C4-2B (cell line): ENCODE measurements at regions not wholly inside any gene's neighbourhood (a gene's known extent, or its start where the extent isn't known, plus 50 kb on each side); places are given as distances from the start of the nearest gene placed in this dataset.
"Not testable (repeated sequence)": the region's sequence is repeated elsewhere in the genome, so short reads cannot be mapped to it uniquely, and the experiment has no call there.

Experiments
- H3K27ac ChIP-seq: fragments of 450-650 bp; 2 replicates; pipeline ENCODE4 v1.5.1; 2017
- ZFX ChIP-seq: fragments of 450-650 bp; IDR thresholded peaks from 2 replicates; pipeline ENCODE4 v1.6.1; 2017
- TF ChIP-seq, protein P1 (sequence below): fragments of 450-650 bp; conservative IDR thresholded peaks from 2 replicates; pipeline ENCODE4 v1.5.1; 2017; ENCODE audit warnings: mild to moderate bottlenecking

DNA sequence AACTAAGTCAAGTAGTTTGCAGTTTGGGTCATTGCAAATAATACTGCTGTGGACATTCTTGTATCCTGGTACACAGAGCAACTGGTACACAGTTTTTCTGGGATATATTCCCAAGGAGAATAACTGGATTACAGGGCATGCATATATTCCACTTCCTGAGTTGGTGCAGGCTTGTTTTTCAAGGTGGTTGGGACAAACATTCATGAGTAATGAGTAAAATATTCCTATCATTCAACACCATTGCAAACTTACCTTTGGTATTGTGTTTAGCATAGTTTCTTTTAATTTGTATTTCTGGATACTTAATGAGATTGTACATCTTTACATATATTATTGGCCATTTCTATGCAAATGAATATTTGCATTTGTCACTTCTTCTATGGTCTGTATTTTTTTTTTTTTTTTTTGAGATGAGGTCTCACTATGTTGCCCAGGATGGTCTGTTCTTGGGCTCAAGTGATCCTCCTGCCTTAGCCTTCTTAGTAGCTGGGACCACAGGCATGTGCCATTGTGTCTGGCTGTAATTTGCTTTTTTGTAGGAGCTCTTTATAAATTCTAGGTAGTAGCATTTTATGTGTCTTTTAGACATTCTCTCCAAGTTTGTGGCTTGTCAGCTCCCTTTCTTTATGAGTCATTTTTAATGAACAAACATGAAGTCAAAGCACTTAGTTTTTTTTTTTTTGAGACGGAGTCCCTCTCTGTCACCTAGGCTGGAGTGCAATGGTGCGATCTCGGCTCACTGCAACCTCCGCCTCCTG lies 158.7 kb downstream of the SOX4 start:
- no peak overlapping the region for H3K27ac ChIP-seq
- TF ChIP-seq, protein P1, sequence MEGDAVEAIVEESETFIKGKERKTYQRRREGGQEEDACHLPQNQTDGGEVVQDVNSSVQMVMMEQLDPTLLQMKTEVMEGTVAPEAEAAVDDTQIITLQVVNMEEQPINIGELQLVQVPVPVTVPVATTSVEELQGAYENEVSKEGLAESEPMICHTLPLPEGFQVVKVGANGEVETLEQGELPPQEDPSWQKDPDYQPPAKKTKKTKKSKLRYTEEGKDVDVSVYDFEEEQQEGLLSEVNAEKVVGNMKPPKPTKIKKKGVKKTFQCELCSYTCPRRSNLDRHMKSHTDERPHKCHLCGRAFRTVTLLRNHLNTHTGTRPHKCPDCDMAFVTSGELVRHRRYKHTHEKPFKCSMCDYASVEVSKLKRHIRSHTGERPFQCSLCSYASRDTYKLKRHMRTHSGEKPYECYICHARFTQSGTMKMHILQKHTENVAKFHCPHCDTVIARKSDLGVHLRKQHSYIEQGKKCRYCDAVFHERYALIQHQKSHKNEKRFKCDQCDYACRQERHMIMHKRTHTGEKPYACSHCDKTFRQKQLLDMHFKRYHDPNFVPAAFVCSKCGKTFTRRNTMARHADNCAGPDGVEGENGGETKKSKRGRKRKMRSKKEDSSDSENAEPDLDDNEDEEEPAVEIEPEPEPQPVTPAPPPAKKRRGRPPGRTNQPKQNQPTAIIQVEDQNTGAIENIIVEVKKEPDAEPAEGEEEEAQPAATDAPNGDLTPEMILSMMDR: no peak
- TF ChIP-seq ZFX: no peak

DNA sequence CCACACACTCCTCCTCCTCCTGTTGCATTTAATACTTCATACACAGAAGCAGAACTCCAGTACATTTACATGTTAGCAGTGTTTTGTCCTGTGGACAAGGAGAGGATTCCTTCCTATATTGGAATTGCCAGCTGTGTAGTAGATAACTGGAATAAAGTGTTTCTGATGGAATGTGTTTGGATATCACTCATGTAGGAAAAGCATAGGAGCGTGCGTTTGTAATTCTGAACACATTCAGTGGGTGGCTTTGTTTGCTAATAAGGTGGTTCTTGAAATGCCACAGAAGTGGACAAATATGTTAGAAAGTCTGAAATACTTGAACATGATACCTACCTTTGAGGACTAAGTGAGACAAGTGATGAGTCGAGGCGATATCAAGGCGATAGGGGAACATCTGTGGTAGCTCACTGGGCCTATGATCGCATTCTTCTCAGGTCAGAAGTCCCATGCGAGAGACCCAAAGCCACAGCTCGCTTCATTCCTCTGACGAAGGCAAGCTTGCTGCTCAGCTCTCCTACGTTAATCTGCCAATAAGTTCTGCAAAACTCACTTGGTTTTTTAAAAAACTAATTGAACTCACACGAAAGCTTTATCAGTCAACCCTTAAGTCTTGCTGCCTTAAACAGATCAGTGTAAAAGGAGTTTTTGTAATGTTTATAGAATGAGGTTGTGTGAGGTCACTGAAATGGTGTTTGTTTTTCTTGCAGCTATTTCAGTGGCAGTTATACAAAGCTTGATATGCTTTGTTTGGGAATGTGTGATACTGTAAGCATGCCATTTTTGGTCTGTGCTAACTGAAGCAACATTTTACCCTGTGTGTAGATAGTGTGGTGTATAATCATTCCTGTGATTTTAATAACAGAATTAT lies 159.9 kb downstream of the SOX4 start:
- no peak overlapping the region for H3K27ac ChIP-seq
- TF ChIP-seq, protein P1: no peak
- TF ChIP-seq ZFX: no peak

DNA sequence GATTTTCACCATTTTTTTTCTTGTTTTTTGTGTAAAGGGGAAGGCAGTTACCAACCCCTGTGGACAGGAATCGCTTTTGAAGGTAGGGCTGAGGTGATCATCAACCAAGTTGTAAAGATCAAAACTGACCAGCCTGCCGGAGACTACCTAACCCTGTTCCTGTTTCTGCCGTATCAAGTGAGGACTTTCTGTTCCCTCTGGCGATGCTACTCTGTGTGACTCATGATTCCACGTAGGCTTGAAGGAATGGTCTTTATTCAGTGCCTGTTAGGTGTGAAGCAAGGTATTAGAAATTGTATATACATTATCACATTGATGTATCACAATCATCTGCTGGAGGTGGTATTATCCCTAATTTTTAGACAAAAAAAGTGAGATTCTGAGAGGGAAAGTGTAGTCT lies 161.3 kb downstream of the SOX4 start:
- H3K27ac ChIP-seq: no peak overlapping the region; the same call in 1 of the 2 replicates
- TF ChIP-seq, protein P1: no peak
- TF ChIP-seq ZFX: no peak

DNA sequence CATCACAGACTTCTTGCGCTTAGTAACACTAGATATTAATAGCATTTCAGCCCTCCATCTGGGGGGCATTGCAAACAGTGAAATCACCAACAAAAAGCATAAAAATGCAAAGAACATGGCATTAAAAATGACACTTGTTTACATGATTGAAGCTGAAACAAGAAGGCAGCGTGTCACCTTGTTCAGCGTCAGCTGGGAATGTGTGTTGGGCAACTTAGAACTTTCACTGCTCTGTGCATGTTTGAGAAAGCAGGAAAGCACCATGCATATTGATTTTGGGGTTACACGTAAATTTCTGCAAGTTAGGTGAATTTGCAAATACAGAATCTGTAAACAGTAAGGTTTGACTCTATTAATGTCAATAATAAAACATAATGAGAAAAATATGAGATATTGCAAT lies 162.9 kb downstream of the SOX4 start:
- H3K27ac ChIP-seq: no peak overlapping the region
- TF ChIP-seq, protein P1: no peak
- no peak for TF ChIP-seq ZFX

DNA sequence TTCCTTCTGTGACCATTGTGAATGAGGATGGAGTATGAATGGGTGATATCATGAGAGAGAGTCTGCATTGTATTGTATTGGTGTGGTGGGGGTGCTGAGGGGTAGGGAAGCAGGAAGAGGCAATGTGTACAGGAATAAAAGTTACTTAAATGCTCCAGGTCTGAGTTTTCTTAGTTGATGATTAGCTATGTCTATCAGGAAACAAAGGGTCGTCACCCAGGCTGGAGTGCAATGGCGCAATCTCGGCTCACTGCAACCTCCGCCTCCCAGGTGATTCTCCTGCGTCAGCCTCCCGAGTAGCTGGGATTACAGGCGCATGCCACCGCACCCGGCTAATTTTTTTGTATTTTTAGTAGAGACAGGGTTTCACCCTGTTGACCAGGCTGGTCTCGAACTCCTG lies 163.8 kb downstream of the SOX4 start:
- H3K27ac ChIP-seq: not testable (repeated sequence)

DNA sequence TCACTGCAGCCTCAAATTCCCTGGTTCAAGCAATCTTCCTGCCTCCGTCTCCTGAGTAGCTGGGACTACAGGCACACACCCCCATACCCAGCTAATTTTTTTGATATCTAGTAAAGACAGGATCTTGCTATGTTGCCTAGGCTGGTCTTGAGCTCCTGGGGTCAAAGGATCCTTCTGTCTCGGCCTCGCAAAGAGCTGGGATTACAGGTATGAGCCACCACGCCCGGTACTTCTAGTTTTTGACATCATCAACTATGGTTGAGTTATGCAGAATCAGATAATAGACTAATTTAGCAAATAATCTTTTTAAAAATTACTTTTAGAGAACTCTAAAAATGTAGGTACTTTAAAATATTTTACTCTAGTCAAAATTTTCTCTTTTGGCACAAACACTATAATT lies 166.2 kb downstream of the SOX4 start:
- no peak overlapping the region for H3K27ac ChIP-seq
- no peak for TF ChIP-seq ZFX
- TF ChIP-seq, protein P1: no peak

DNA sequence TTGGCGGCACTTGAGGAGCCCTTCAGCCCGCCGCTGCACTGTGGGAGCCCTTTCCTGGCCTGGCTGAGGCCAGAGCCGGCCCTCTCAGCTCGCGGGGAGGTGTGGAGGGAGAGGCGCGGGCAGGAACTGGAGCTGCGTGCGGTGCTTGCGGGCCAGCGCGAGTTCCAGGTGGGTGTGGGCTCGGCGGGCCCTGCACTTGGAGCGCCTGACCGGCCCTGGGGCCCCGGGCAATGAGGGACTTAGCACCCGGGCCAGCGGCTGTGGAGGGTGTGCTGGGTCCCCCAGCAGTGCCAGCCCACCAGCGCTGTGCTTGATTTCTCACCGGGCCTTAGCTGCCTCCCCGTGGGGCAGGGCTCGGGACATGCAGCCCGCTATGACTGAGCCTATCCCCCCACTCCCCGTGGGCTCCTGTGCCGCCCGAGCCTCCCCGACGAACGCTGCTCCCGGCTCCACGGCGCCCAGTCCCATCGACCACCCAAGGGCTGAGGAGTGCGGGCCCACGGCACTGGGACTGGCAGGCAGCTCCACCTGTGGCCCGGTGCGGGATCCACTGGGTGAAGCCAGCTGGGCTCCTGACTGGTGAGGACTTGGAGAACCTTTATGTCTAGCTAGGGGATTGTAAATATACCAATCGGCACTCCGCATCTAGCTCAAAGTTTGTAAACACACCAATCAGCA lies 167.6 kb downstream of the SOX4 start:
- not testable (repeated sequence) for H3K27ac ChIP-seq

DNA sequence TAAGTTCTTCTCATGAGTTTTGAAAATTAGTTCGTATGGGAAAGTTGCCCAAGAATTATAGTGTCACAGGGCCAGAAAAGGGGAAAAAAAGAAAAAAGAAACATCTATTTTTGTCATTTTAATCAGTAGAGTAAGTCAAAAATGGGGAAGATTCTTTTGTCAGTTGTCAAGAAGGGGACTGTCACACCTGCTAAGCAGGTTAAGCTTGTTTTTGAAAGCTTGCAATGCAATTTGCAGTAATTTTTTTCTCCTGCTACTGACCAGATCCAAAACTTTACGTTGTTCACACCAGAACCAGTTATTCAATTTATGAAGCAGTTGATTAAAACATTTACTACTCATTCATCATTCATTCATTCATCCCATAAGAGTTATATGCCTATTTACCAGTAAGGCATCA lies 171.4 kb downstream of the SOX4 start:
- H3K27ac ChIP-seq: no peak overlapping the region
- TF ChIP-seq, protein P1: no peak
- TF ChIP-seq ZFX: no peak
